GM12891 (cell line): ENCODE measurements at regions not wholly inside any gene's neighbourhood (a gene's known extent, or its start where the extent isn't known, plus 50 kb on each side); places are given as distances from the start of the nearest gene placed in this dataset.

Source experiments
- DNase-seq: peaks from one replicate; pipeline ENCODE4 v3.0.0; 2011; ENCODE audit warnings: low spot score; ENCODE audit not compliant: insufficient read length
- FAIRE-seq: peaks from 2 replicates; lab custom pipeline; 2011; peaks lifted over from hg19 to GRCh38; lab: Jason Lieb, UNC
- PAX5 ChIP-seq: IDR thresholded peaks from 2 replicates; pipeline ENCODE4 v1.6.1; 2011; ENCODE audit warnings: low read length, moderate library complexity, mild to moderate bottlenecking; ENCODE audit not compliant: insufficient read depth, severe bottlenecking
- POLR2A ChIP-seq: IDR thresholded peaks from 2 replicates; pipeline ENCODE4 v1.6.1; 2011; ENCODE audit warnings: low read depth, low read length, control low read depth
- POLR2AphosphoS5 ChIP-seq: IDR thresholded peaks from 2 replicates; pipeline ENCODE4 v1.6.1; 2011; ENCODE audit warnings: low read depth, low read length, control low read depth
- POU2F2 ChIP-seq: IDR thresholded peaks from 2 replicates; pipeline ENCODE4 v1.6.1; 2011; ENCODE audit warnings: low read depth, mild to moderate bottlenecking, control low read depth, low read length, moderate library complexity
- SPI1 ChIP-seq: IDR thresholded peaks from 2 replicates; pipeline ENCODE4 v1.6.1; 2011; ENCODE audit warnings: low read depth, low read length, control low read depth
- TAF1 ChIP-seq: IDR thresholded peaks from 2 replicates; pipeline ENCODE4 v1.6.1; 2011; ENCODE audit warnings: low read depth, low read length, control low read depth

DNA sequence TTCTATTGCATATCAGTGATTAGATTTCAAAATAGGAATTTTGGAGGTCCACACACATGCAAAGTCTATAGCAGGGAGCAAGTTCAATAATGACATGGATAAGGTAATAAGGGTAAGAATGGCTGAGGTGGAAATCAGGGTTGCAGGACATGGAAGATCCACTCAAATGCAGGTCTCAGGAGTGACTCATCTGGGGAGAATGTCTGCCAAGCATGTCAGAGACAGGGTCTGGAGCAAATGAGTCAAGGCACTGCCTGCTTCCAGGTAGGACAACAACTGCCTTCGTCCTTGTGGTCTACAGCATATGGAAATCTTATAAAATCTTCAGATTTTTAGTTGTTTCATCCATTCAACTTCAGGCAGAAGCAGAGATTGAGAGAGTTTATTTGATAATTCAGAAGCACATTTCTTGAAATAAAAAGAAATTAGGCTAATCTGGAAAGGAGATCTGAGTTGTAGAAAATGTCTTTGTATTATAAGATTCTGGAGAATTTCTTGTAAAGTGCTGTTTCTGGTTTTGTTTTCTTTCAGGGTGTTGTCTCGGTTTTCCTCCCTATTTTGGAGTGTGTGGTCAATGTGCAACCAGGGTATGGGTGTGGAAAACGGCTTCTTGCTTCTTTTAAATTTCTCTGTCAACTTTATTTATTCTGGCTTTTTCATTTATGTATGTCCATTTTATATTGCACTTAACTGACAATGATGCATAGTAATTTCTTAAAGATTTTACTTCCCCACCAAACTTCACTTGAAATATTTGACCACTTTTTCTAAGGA lies 748.8 kb downstream of the LIG4 start:
- TF ChIP-seq POU2F2 (no peak), POLR2AphosphoS5 (no peak), SPI1 (no peak), PAX5 (no peak), POLR2A (no peak), TAF1 (no peak)
- no peak for DNase-seq
- no peak for FAIRE-seq

DNA sequence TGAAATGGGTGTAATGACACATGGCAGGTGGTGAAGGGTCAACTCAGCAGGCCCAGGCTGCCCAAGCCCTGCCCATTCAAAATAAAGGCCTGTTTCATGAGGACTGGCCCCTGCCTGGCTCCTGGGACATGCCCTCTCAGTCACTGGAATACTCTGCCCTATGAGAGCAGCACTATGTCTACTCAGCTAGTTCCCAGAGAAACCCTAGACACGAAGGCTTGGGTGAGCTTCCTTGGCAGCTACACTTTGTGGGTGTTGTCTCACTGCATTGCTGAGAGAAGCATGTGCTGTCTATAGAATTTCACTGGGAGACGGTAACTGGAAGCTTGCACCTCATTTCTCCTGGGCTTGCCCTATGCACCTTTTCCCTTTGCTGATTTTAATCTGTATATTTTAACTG lies 752.8 kb downstream of the LIG4 start:
- DNase-seq (no peak), FAIRE-seq (no peak)
- TF ChIP-seq PAX5 (no peak), SPI1 (no peak), TAF1 (no peak), POLR2AphosphoS5 (no peak), POU2F2 (no peak), POLR2A (no peak)

DNA sequence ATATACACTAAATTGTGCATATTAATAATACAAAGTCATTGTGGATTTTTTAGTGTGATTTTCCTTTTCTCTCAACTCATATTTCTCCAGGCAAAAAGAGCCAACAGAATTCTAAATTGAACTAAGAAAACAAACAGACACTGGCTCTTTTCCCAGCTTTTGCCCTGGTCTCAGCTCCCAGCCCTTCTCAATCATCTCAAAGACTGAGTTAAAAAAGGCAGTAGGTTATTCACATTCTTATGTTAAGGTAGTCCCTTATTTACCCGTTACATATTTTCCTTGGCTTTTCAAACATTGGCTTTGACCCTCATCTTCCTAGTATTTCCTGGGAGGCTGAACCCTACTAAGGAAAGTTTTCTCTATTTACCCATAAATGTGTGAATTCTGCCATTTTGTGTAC lies 753.6 kb downstream of the LIG4 start:
- TF ChIP-seq TAF1 (no peak), PAX5 (no peak)
- no peak for FAIRE-seq
- DNase-seq: no peak

DNA sequence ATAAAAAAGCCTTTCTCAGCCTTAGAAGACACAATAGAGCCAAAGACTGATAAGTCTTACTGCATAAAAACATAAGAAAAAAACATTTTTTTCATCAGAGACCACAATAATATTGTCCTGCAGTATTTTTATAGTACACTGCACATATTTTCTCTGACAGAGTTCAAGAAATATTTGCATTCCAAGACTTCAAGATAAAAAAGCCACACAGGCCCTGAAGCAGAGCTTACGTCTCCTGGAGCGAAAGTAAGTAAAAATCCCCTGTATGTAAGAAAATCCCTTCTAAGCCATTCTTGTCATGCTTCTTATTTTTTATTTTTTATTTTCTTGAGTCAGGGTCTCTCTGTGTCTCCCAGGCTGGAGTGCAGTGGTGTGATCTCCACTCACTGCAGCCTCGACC lies 755.9 kb downstream of the LIG4 start:
- DNase-seq (no peak), FAIRE-seq (no peak)
- TF ChIP-seq POU2F2 (no peak), POLR2A (no peak), PAX5 (no peak), SPI1 (no peak), TAF1 (no peak), POLR2AphosphoS5 (no peak)

DNA sequence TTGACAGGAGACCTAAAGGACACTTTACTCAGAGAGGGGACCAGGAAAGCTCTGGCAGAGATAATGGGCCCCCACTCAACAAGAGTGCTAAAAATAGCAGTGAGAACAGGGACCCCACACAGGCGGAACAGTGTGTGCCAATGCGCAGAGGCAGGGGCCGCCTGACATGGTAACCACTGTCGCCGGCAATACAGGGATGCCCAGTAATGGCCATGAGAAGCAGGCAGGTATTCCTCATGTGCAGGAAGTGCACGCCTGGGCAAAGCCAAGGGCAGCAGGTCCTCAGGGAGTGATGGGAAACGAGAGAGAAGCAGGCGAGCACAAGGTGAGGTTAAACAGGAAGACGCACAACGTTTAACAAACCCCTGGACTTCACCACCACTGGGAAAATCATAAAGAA lies 757.1 kb downstream of the LIG4 start:
- no peak for DNase-seq
- TF ChIP-seq POU2F2: no peak
- TF ChIP-seq POLR2A: no peak
- no peak for TF ChIP-seq TAF1
- TF ChIP-seq SPI1: no peak
- TF ChIP-seq POLR2AphosphoS5: no peak
- no peak for FAIRE-seq

DNA sequence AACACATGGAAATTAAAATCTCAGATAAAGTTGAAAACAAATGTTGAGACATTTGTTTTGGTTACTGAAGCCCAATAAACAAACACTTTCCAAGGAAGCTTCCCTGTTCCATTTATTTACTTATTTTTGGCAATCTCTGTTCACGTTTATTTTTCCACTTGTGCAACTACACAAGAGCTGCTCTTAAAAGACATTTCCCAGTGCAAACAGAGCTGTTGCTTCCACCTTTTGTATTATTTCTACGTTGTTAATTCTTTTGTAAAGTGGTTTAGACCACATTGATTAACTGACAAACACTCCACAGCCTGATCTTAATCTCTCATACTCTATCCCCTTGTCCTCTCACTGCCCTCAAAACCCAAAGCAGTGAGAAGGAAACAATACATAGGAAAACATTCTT lies 757.6 kb downstream of the LIG4 start:
- no peak for DNase-seq
- TF ChIP-seq POU2F2: no peak
- no peak for TF ChIP-seq SPI1
- TF ChIP-seq TAF1: no peak
- no peak for TF ChIP-seq POLR2AphosphoS5
- TF ChIP-seq POLR2A: no peak
- no peak for TF ChIP-seq PAX5
- no peak for FAIRE-seq

DNA sequence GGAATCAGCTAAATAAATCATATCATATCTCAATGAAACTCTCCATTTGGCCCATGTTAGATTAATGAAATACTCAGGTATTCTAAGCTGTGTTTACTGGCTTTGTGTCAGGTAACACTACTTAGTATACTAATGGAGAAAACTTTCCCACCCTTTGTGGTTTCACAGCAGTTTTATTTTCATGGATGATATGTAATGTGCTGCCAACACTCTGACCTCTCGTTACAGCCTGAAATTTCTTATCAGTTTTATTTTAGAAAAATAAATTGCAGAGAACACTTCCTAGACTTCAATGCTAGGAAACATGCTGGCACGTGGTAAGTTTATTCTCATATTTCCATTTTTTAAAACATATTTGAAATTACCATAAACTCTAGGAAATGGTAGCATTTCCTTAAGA lies 758.9 kb downstream of the LIG4 start:
- DNase-seq (no peak), FAIRE-seq (no peak)
- no peak for TF ChIP-seq TAF1
- TF ChIP-seq POU2F2: no peak
- no peak for TF ChIP-seq POLR2A
- no peak for TF ChIP-seq SPI1
- no peak for TF ChIP-seq POLR2AphosphoS5
- no peak for TF ChIP-seq PAX5

DNA sequence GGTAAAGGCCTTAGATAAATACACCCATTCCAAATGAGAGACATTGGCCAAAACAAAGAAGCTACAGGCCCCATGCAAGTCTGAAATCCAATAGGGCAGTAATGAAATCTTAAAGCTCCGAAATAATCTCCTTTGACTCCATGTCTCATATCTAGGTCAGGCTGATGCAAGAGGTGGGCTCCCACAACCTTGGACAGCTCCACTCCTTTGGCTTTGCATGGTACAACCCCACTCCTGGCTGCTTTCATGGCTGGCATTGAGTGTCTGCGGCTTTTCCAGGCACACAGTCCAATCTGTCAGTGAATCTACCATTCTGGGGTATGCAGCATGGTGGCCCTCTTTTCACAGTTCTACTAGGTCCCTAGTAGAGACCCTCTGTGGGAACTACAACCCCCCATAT lies 762.5 kb downstream of the LIG4 start:
- FAIRE-seq: no peak
- no peak for TF ChIP-seq POU2F2
- TF ChIP-seq SPI1: no peak
- no peak for TF ChIP-seq PAX5
- no peak for TF ChIP-seq TAF1
- no peak for TF ChIP-seq POLR2AphosphoS5
- TF ChIP-seq POLR2A: no peak
- DNase-seq: no peak

DNA sequence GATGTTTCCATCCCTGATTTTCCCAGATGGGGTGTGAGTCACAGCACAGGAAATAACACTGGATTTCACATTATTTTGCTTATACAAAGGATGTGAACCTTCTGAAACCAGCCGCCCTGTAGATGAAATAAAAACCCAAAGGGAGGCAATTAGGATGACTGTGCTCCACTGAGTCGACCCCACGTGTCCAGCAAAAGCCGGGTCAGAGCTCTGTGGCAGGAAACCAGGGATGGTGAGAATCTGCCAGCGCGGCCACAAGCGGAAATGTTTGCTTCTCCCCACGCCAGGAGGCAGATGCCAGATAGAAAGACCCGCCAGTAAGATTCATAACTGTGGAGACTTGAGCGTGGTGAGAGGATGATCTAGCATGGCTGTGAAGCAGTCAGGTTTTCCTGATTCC lies 764.4 kb downstream of the LIG4 start:
- no peak for FAIRE-seq
- no peak for DNase-seq
- TF ChIP-seq TAF1: no peak
- TF ChIP-seq PAX5: no peak
- no peak for TF ChIP-seq SPI1
- no peak for TF ChIP-seq POLR2A
- TF ChIP-seq POLR2AphosphoS5: no peak
- TF ChIP-seq POU2F2: no peak

DNA sequence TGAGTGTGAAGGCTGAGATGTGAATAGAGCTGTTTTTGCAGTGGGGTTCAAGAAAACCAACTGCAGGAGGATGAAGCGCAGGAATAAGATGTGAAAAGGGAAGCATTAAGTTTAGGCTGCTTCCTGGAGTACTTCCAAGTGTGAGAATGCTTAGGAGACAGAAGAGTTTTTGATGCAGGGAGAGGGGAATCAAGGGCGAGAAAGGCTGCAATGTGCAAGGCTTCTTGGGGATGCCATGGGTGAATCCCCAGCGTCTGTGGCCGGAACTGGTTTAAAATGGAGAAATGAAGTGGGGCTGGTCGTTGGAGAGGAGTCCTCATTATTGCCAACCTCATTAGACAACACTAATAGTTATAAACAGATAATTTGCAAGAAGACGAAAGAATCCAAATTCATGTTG lies 764.9 kb downstream of the LIG4 start:
- FAIRE-seq (no peak), DNase-seq (no peak)
- TF ChIP-seq TAF1 (no peak), POLR2AphosphoS5 (no peak), POU2F2 (no peak), SPI1 (no peak), POLR2A (no peak), PAX5 (no peak)

DNA sequence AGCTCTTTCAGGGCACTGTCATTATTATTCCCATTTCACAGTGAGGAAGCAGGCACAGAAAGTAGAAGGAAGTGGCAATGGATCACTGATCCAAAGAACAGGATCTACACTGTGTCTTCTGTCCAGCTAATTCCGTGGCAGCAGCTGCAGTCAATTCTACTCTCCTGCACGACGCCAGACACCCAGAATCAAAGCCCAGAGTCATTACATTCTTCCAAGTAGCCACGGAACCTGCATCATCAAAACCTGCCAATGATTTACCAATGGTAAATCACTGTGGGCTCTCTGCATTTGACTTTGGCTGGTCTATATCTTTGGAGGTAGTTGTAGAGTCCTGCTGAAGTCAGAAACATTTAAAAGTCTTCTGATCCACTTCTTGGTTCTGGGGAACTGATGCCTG lies 767.7 kb downstream of the LIG4 start:
- TF ChIP-seq TAF1 (no peak), POLR2A (no peak), POU2F2 (no peak), PAX5 (no peak), SPI1 (no peak), POLR2AphosphoS5 (no peak)
- FAIRE-seq (no peak), DNase-seq (no peak)
